A204.1 (cell line): ENCODE measurements at regions not wholly inside any gene's neighbourhood (a gene's known extent, or its start where the extent isn't known, plus 50 kb on each side); places are given as distances from the start of the nearest gene placed in this dataset.

Experiments used
- FAIRE-seq: peaks from 2 replicates; lab custom pipeline; 2012; peaks lifted over from hg19 to GRCh38; lab: Jason Lieb, UNC

DNA sequence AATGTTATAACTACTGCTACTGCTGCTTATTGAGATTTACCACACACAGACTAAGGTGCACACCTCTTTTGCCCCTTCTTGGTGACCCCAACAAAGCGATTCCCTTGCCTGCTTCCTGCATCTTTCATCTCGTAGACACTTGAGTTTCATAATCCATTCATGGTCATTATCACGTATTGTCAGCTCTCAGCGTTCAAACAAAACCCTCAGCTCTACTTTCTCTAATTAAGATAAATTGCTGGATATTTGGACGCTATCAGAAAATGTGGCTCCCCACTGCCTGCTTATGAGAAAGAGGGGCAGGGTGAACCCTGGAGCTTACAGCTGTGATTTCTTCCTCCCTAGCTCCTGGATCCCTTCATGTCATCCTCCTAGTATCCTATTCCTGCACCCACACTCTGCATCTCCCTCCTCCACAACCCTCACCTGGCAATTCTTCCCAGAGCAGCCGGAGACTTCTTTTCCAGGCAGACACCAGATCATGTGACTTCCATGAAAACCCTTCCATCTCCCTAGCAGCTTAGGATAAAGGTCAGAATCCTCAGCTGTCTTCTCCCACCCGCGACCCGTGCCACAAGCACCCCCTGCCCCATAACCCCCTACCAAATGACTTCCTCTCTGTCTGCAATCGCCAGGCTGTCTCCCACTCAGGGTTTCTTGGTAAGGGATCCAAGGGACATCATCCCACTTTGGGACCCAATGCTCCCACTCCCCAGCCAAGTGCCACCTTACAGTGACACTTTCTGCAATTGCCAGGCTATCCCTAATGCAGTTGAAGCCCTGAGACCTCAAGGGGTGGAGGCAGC lies 146.5 kb downstream of the NSG2 start:
- no peak for FAIRE-seq

- FAIRE-seq: no peak
Observed at GRCh38 chr5:174192901-174193300, 147.4 kb downstream of the NSG2 start.

GRCh38 chr5:174195517-174195916 lies 150.0 kb downstream of the NSG2 start:
- no peak for FAIRE-seq

DNA sequence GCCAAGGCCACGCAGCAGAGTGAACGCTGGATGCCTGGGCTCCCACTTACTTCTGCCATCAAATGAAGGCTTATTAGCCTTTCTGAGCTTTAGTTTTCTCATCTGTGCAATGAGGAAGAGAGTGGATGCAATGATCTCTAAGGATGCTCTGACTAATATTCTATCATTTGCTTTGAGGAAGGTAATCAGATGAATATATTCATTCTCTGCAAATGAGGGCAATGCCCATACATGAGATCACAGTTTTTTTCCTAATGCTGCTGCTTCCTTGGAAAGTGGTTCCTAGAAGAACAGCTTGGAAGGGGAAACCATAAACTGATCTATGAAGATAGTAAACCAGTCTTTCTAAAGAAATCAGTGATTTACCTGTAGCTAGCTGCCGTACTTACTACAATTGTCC lies 152.4 kb downstream of the NSG2 start:
- no peak for FAIRE-seq

DNA sequence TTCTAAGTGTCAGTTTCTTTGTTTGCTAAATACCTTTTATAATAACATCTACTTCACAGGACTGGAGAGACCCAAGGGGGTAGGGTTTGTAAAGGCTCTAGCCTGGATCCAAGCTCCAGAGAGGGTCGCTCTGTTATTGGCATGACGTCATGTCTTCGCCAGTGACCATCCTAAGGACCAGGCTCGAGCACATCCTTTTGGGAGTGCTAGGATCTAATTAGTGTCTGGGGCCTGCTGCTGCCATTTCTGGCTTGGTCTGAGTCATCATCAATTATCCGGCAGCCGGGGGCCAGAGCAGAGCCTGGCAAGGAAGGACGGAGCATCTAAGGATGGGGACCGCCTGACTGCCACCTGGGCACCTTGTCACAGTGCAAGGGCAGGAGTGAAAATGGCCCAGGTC lies 153.0 kb downstream of the NSG2 start:
- no peak for FAIRE-seq

DNA sequence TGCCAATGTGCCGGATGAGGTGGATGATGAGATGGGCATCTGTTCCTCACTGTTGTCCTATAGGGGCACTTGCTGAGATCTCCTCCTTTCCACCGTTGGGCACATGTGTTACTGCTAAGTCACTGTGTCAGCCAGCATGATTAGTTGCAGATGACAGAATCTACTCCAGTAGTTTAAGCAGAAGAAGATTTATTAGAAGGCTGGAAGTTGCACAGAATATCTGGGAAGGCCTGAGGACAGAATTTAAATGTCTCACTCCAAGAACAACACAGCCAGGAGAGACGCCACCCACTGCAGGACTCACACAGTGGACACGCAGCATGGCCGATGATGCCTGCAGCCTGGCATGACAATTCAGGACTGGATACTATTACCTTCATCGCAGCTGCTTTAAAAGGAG lies 157.5 kb downstream of the NSG2 start:
- no peak for FAIRE-seq

- no peak for FAIRE-seq
Observed at GRCh38 chr5:174204535-174205313, 159.2 kb downstream of the NSG2 start.

DNA sequence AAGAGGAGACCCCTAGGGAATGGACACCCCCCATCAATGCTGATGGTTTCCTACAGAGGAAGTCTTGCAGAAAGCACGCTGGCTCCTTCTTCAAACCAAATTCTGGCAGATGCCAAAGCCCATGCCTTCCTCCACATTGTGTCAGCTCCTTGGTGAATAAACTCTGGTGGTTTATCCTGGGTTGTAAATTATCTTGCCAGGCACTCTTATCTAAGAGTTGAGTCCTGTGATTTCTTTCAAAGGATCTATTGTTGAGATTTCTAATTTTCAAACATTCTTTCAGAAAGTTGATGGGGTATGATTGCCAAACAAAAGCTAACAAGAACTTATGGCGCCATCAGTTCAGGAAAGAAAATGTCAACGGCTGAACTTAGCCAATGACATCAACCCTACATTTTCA lies 160.4 kb downstream of the NSG2 start:
- FAIRE-seq: no peak

GRCh38 chr5:174210596-174211276 lies 165.2 kb downstream of the NSG2 start:
- no peak for FAIRE-seq

DNA sequence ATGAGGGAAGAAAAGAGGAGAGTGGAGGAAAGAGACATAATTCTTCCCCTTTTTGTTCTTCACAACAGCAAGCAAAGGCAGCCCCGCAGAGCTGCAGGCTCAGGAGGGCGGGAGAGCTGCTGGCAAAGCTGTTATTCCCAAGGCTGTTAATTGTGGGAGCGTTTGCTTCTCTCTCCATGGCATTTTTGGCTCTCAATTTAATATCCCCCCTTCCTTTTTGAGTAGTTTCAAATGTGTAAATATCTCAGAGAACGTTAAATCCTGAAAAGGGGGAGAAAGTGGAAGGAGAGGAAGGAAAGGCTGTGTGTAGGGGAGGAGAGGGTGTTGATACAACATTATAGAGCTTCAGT lies 165.7 kb downstream of the NSG2 start:
- FAIRE-seq: no peak

DNA sequence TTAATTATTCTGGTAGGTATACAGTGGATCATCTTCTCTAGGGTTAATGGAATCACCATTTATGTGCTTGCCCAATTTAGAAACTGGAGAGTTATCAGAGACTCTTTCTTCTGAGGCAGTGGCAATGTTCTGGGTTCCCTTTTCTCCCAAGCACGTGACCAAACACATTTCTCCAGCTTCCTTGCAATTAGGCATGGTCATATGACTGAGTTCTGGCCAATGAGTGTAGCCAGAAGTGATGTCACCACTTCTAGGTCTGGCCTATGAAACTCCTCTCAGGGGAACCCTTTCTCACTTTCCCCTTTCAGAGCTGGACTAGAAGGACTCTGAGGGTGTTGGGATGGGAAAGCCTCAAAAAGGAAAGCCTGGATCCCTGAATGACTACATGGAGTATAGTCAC lies 172.0 kb downstream of the NSG2 start:
- FAIRE-seq: no peak

- no peak for FAIRE-seq
Observed at GRCh38 chr5:174218162-174218561, 172.7 kb downstream of the NSG2 start.

GRCh38 chr5:174220417-174220816 lies 174.9 kb downstream of the NSG2 start:
- no peak for FAIRE-seq

GRCh38 chr5:174221436-174221835 lies 175.9 kb downstream of the NSG2 start:
- FAIRE-seq: no peak

DNA sequence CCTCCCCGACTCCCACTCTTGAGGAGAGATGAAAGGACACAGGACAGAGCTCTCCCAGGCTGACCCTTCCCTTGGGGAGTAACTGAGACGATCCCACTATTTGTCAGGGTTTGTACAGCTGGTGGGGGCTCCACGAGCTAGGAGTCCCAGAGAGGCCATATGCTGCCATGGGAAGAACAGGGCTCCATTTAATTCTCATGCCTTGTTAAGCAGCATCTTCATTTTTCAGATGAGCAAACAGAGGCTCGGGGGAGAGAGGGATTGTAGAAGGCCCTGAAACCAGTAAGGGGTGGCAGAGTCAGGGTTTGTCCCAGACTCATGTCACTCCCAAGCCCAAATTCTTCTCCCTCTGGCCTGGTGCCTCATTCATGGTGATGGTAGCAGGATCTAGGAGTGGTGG lies 176.4 kb downstream of the NSG2 start:
- no peak for FAIRE-seq

GRCh38 chr5:174222891-174223290 lies 177.4 kb downstream of the NSG2 start:
- no peak for FAIRE-seq

DNA sequence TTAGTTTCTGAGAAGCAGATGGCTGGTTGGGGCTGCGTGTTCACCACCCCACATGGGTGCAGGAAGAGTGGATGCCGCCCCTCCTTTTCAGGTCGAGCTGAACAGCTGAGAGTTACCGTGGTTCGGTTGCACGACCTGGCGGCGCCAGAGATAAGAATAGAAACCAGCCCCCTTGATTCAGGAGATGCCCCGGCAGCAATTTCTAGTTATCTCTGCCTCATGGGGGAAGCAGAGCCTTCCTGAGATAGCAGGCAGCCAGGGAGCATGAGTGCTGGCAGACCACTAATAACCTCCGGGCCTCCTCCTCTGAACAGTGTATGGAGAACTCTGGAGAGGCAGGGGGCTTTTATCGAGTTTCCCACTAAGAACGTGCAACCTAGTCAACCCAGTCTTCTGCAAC lies 177.8 kb downstream of the NSG2 start:
- FAIRE-seq: no peak

DNA sequence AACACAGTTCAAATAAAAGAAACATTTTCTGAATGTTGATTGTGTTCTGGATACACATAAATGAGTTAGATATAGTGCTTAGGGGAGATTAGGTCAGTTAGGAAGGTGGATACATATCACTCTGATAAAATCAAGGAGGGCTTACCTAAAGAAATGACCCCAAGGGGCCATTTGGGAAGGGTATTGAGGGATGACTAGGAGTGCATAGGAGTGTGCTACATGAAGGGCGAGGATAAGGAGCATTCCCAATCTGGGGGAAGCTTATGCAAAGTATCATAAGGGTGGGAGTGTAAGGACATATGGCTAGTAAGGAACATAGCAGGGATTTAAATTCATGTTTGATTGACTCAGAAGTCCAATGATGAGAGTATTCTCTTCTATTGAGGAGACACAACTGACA lies 183.6 kb downstream of the NSG2 start:
- FAIRE-seq: no peak

GRCh38 chr5:174229514-174230370 lies 184.2 kb downstream of the NSG2 start:
- no peak for FAIRE-seq

- no peak for FAIRE-seq
Observed at GRCh38 chr5:174231956-174232487, 186.5 kb downstream of the NSG2 start.

DNA sequence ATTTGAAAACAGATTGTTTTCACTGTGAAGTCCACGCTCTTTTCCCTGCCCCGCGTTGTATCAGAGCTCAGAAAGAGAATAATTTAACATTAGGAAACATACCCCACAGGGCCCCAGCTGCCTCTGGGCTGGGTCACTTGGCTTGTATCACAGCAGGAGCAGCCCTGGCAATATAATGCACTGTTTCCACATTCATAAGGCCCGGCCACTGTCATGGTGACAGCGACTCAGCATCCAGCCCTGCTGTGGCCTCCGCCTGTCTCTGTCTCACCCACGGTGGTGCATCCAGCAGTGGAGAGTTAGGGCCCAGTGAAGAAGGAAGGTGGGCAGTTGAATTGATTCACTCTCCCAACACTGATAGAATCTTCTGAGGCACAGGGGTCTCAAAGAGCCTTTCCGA lies 188.9 kb downstream of the NSG2 start:
- FAIRE-seq: no peak
